OCI-LY3 (cell line): ENCODE measurements at regions not wholly inside any gene's neighbourhood (a gene's known extent, or its start where the extent isn't known, plus 50 kb on each side); places are given as distances from the start of the nearest gene placed in this dataset.

Experiments
- CTCF ChIP-seq: fragments of 200-600, 300-600 bp; sonication (generic); IDR thresholded peaks from 2 replicates; pipeline ENCODE4 v1.5.1; 2014; ENCODE audit warnings: antibody characterized with exemption, low read length, low read depth
- EZH2phosphoT487 ChIP-seq: fragments of 200-600 bp; shearing (Covaris generic); IDR thresholded peaks from 2 replicates; pipeline ENCODE4 v1.6.1; 2018; ENCODE audit warnings: antibody characterized with exemption, mixed run types, low read depth

GRCh38 chr4:16448241-16448840 lies 222.1 kb upstream of the TAPT1 start:
- TF ChIP-seq CTCF (no peak), EZH2phosphoT487 (no peak)
